ENCODE measurements at regions not wholly inside any gene's neighbourhood (a gene's known extent, or its start where the extent isn't known, plus 50 kb on each side); places are given as distances from the start of the nearest gene placed in this dataset.

GRCh38 chr10:43867113-43867512 is 218.4 kb upstream of the ZNF32 start:
- Mint-ChIP-seq H3K4me1 (ENCODE audit: low read depth) (no peaks in the 10 kb centered on the region), H3K9me3 (ENCODE audit: low read depth) (no peaks in the 10 kb centered on the region), H3K27ac (no peak overlapping the region), H3K36me3 (ENCODE audit: insufficient read depth) (no peaks in the 10 kb centered on the region), H3K4me3 (ENCODE audit: low read depth) (no peak overlapping the region), H3K27me3 (peaks cover 12% of the 10 kb centered on the region)
- no peak for TF ChIP-seq CTCF (IDR thresholded peaks at IDR 0.05; ENCODE audit: unreplicated experiment)
- no peak for DNase-seq (ENCODE audit: low spot score, unreplicated experiment)

DNA sequence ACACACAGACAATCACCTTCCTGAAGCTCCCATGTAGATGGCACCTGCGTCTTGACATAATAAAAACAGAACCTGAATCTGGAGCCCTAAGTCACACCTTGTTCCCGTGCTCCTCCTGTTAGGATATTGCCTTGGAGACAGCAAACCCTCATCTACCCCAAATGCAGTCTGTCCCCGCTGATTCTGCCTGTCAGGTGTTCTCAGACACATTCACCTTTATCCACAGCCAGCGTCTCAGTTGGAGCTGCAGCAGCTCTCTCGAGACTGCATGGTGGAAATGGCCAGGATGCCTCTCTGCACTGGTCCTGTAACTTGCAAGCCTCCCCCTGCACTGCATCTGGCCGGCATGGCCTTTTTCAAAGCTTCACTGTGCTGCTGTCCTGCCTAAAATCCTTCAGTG is 218.0 kb upstream of the ZNF32 start:
- Mint-ChIP-seq H3K9me3 (ENCODE audit: low read depth) (no peaks in the 10 kb centered on the region), H3K4me1 (ENCODE audit: low read depth) (no peaks in the 10 kb centered on the region), H3K4me3 (ENCODE audit: low read depth) (no peak overlapping the region), H3K36me3 (ENCODE audit: insufficient read depth) (no peaks in the 10 kb centered on the region), H3K27ac (no peak overlapping the region), H3K27me3 (peaks cover 12% of the 10 kb centered on the region)
- DNase-seq (ENCODE audit: low spot score, unreplicated experiment), result no peak
- TF ChIP-seq CTCF (IDR thresholded peaks at IDR 0.05; ENCODE audit: unreplicated experiment), result no peak

GRCh38 chr10:43865265-43866135 is 216.8 kb upstream of the ZNF32 start:
- no peak for TF ChIP-seq CTCF (IDR thresholded peaks at IDR 0.05; ENCODE audit: unreplicated experiment)
- H3K9me3 Mint-ChIP-seq (ENCODE audit: low read depth), result no peaks in the 10 kb centered on the region
- H3K27me3 Mint-ChIP-seq, result peaks cover 12% of the 10 kb centered on the region
- no peak overlapping the region for H3K4me3 Mint-ChIP-seq (ENCODE audit: low read depth)
- no peaks in the 10 kb centered on the region for H3K36me3 Mint-ChIP-seq (ENCODE audit: insufficient read depth)
- H3K4me1 Mint-ChIP-seq (ENCODE audit: low read depth), result no peaks in the 10 kb centered on the region
- no peak overlapping the region for H3K27ac Mint-ChIP-seq
- DNase-seq (ENCODE audit: low spot score, unreplicated experiment), result no peak

DNA sequence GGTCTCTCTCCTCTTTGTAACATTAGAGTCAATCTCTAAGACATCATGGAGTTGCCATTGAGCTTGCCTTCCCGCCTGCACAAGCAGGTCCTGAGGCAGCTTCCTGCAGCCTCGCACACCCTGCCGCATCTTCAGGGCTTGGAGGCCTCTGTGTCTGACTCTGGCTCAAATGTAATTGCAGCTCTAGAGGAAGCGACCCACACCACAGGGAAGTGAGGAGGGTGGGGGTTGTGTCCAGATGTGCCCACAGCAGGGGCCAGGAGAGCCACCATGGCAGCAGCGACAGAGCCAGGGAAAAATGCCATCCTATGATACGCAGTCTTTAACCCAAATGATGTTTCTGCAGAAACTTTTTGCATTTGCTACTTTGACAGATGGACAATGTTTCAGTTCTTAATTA is 216.0 kb upstream of the ZNF32 start:
- TF ChIP-seq CTCF (IDR thresholded peaks at IDR 0.05; ENCODE audit: unreplicated experiment), result no peak
- Mint-ChIP-seq H3K4me3 (ENCODE audit: low read depth) (no peak overlapping the region), H3K9me3 (ENCODE audit: low read depth) (no peaks in the 10 kb centered on the region), H3K36me3 (ENCODE audit: insufficient read depth) (no peaks in the 10 kb centered on the region), H3K4me1 (ENCODE audit: low read depth) (no peaks in the 10 kb centered on the region), H3K27ac (no peak overlapping the region), H3K27me3 (peaks cover 12% of the 10 kb centered on the region)
- no peak for DNase-seq (ENCODE audit: low spot score, unreplicated experiment)

DNA sequence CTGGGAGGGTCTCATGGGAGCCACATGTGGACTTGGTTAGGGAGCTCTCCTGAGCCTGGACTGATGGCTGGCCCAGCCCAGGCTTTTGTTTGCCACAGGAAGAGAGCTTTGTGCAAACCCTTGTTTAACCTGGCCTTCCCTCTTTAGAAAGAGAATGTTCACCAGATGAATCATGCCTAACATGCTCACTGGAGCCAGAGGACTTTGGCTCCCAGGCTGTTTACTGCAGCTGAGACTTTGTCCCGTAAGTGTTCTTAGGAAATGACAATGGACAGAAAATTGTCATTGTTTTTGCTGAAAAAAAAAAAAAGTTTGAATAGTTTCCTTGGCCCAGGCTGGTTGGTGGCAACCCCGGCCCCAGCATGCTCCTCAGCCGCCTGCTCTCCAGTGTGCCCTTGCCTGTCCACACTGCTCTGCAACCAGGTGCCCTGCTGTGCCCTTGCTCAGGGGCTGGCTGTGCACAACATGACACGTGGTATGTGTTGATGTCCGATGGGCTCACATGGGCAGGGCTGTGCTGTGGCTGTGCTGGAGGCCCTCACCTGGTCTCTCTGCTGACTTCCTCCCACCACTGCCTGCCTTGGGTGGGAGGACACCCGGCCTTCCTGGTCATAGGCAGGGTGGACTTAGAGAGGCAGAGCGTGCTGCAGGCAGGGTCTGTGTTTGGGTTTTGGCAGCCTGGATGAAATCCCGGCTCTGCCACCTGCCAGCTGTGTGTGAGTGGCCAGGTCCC is 215.3 kb upstream of the ZNF32 start:
- H3K4me3 Mint-ChIP-seq (ENCODE audit: low read depth), result no peak overlapping the region
- no peak for DNase-seq (ENCODE audit: low spot score, unreplicated experiment)
- no peaks in the 10 kb centered on the region for H3K9me3 Mint-ChIP-seq (ENCODE audit: low read depth)
- peaks cover 12% of the 10 kb centered on the region for H3K27me3 Mint-ChIP-seq
- H3K36me3 Mint-ChIP-seq (ENCODE audit: insufficient read depth), result no peaks in the 10 kb centered on the region
- H3K4me1 Mint-ChIP-seq (ENCODE audit: low read depth), result no peaks in the 10 kb centered on the region
- no peak for TF ChIP-seq CTCF (IDR thresholded peaks at IDR 0.05; ENCODE audit: unreplicated experiment)
- no peak overlapping the region for H3K27ac Mint-ChIP-seq
